Brain microvascular endothelial cell (primary cell): ENCODE measurements at regions not wholly inside any gene's neighbourhood (a gene's known extent, or its start where the extent isn't known, plus 50 kb on each side); places are given as distances from the start of the nearest gene placed in this dataset.
A peak's percentile ranks its signal among the peaks of the same experiment; 100 is the strongest.

Source experiments
- DNase-seq: peaks from one replicate; pipeline ENCODE4 v3.0.0-alpha.2; 2020
- H3K27ac ChIP-seq: fragments of 250-450 bp; sonication (Bioruptor Pico); 2 replicates; pipeline ENCODE4 v1.5.1; 2020; ENCODE audit warnings: mild to moderate bottlenecking, moderate library complexity
- H3K27me3 ChIP-seq: fragments of 250-450 bp; sonication (Bioruptor Pico); replicated peaks from 2 replicates; pipeline ENCODE4 v1.5.1; 2020; ENCODE audit warnings: mild to moderate bottlenecking
- H3K36me3 ChIP-seq: fragments of 250-450 bp; sonication (Bioruptor Pico); replicated peaks from 2 replicates; pipeline ENCODE4 v1.5.1; 2020; ENCODE audit warnings: mild to moderate bottlenecking
- H3K4me3 ChIP-seq: 2 replicates; pipeline ENCODE4 v1.5.1; 2011; ENCODE audit warnings: low read depth, mild to moderate bottlenecking, control low read depth, low read length, moderate library complexity
- in situ Hi-C: cut with HindIII; loops from 2 replicates; pipeline ENCODE4 v1.10.0; 2017; ENCODE audit warnings: low sequenced_read_pairs, low pct_ligation_motif_present
- TF ChIP-seq, protein P1 (sequence below): IDR thresholded peaks from 2 replicates; pipeline ENCODE4 v1.5.1; 2011; ENCODE audit warnings: low read depth, mild to moderate bottlenecking, moderate library complexity, low read length, control low read depth, inconsistent platforms; ENCODE audit errors: missing control alignments

GRCh38 chr1:34450325-34450724, 273.6 kb downstream of the C1orf94 start:
- no peaks in the 10 kb centered on the region for H3K27me3 ChIP-seq
- in situ Hi-C loops: no loop called here
- H3K36me3 ChIP-seq: no peaks in the 10 kb centered on the region
- no peak overlapping the region for H3K27ac ChIP-seq
- no peak for DNase-seq
- H3K4me3 ChIP-seq: no peak overlapping the region
- TF ChIP-seq, protein P1, sequence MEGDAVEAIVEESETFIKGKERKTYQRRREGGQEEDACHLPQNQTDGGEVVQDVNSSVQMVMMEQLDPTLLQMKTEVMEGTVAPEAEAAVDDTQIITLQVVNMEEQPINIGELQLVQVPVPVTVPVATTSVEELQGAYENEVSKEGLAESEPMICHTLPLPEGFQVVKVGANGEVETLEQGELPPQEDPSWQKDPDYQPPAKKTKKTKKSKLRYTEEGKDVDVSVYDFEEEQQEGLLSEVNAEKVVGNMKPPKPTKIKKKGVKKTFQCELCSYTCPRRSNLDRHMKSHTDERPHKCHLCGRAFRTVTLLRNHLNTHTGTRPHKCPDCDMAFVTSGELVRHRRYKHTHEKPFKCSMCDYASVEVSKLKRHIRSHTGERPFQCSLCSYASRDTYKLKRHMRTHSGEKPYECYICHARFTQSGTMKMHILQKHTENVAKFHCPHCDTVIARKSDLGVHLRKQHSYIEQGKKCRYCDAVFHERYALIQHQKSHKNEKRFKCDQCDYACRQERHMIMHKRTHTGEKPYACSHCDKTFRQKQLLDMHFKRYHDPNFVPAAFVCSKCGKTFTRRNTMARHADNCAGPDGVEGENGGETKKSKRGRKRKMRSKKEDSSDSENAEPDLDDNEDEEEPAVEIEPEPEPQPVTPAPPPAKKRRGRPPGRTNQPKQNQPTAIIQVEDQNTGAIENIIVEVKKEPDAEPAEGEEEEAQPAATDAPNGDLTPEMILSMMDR: no peak

DNA sequence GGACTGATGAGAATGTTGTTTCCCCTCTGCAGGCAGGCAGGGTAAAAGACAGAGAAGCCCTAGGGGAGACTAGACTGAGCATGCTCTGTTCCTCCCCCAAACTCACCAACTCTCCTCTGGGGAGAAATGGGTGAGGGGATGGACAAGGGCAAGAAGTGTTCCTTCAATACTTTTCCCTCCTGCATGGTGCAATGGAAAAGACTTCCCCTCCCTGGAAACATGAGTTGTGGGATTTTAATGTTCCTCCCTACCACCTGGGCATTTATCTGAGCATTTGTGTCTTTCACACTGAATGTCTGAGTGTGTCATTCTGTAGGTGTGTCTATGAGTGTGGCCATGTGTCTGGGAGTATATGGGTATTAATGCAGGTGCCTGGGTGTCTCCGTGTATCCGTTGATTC, 275.7 kb downstream of the C1orf94 start:
- Histone ChIP-seq H3K36me3 (no peaks in the 10 kb centered on the region), H3K4me3 (no peak overlapping the region), H3K27ac (no peak overlapping the region), H3K27me3 (no peaks in the 10 kb centered on the region)
- in situ Hi-C loops: no loop called here
- no peak for DNase-seq
- TF ChIP-seq, protein P1: no peak

- Histone ChIP-seq H3K36me3 (no peaks in the 10 kb centered on the region), H3K27me3 (no peaks in the 10 kb centered on the region), H3K27ac (no peak overlapping the region), H3K4me3 (no peak overlapping the region)
- TF ChIP-seq, protein P1: no peak
- DNase-seq: no peak
- in situ Hi-C loops: no loop called here
Observed at GRCh38 chr1:34455121-34455520, 278.4 kb downstream of the C1orf94 start.

DNA sequence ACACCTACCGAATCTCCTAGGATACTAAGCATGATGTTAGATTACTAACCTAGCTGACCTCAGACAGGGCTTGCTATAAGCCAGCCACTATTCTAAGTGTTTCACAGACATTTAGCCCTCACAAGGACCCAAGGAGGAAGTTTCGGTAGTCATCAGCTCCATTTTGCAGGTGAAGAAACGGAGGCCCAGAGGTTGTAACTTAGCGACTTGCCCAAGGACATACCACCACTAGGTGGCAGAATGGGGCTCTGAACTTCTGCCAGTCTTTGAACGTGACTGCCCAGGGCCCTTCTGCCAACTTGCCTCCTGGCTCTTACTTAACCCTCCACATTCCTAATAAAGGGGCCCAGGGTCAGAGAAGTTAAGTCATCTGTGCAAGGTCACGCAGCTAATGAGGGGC, 283.5 kb downstream of the C1orf94 start:
- Histone ChIP-seq H3K27ac (no peak overlapping the region), H3K4me3 (no peak overlapping the region), H3K36me3 (no peaks in the 10 kb centered on the region), H3K27me3 (no peaks in the 10 kb centered on the region)
- no peak for DNase-seq
- TF ChIP-seq, protein P1: peak; percentile 7
- in situ Hi-C loops: no loop called here

DNA sequence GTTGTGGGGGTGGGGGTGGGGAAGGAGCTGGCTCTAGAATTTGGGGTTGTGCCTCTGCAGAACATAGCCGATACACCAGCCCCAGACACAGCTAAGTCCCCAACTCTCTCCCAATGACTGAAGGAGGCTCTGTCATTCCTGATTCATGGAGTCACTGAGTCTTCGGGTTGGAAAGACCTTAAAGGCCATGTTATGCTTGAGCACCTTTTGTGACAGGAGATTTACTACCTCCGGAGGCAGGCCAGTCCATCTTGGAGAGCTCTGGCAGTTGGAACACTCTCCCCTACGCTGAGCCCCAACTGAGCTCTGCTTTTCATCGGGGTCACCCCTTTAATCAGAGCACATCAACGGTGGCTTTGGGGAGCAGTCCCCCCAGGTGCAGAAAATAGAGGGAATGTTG, 284.4 kb upstream of the GJB5 start:
- Histone ChIP-seq H3K27ac (no peak overlapping the region), H3K4me3 (no peak overlapping the region), H3K27me3 (no peaks in the 10 kb centered on the region), H3K36me3 (no peaks in the 10 kb centered on the region)
- in situ Hi-C loops: no loop called here
- TF ChIP-seq, protein P1: no peak
- DNase-seq: no peak

- DNase-seq: no peak
- Histone ChIP-seq H3K4me3 (no peak overlapping the region), H3K27me3 (no peaks in the 10 kb centered on the region), H3K27ac (no peak overlapping the region), H3K36me3 (no peaks in the 10 kb centered on the region)
- in situ Hi-C loops: no loop called here
- TF ChIP-seq, protein P1: no peak
Observed at GRCh38 chr1:34474566-34474965, 280.3 kb upstream of the GJB5 start.
